Smooth muscle cell (in vitro differentiated cells): ENCODE measurements at regions not wholly inside any gene's neighbourhood (a gene's known extent, or its start where the extent isn't known, plus 50 kb on each side); places are given as distances from the start of the nearest gene placed in this dataset.

Experiments
- DNase-seq: peaks from one replicate; lab custom pipeline; 2025; ENCODE audit not compliant: unreplicated experiment; lab: John Stamatoyannopoulos, UW
- H2AFZ ChIP-seq: fragments of 200-600 bp; sonication (generic); 2 replicates; pipeline ENCODE4 v1.6.0; 2016; ENCODE audit warnings: antibody characterized with exemption, low read depth, mild to moderate bottlenecking
- H3F3A ChIP-seq: fragments of 200-600 bp; sonication (generic); 2 replicates; pipeline ENCODE4 v1.6.0; 2017; ENCODE audit warnings: antibody characterized with exemption, low read depth
- H3K27ac ChIP-seq: fragments of 200-600 bp; sonication (generic); 2 replicates; pipeline ENCODE4 v1.5.1; 2016; ENCODE audit warnings: low read depth, mild to moderate bottlenecking
- H3K27me3 ChIP-seq: fragments of 200-600 bp; sonication (generic); 2 replicates; pipeline ENCODE4 v1.6.1; 2016; ENCODE audit warnings: low read depth, mild to moderate bottlenecking
- H3K36me3 ChIP-seq: fragments of 200-600 bp; sonication (generic); 2 replicates; pipeline ENCODE4 v1.5.1; 2016; ENCODE audit warnings: low read depth
- H3K4me1 ChIP-seq: fragments of 200-600 bp; sonication (generic); 2 replicates; pipeline ENCODE4 v1.5.1; 2016; ENCODE audit warnings: low read depth
- H3K4me2 ChIP-seq: fragments of 200-600 bp; sonication (generic); 2 replicates; pipeline ENCODE4 v1.6.0; 2016; ENCODE audit warnings: mild to moderate bottlenecking
- H3K4me3 ChIP-seq: fragments of 200-600 bp; sonication (generic); 2 replicates; pipeline ENCODE4 v1.5.1; 2016; ENCODE audit warnings: mild to moderate bottlenecking
- H3K79me2 ChIP-seq: fragments of 200-600 bp; sonication (generic); 2 replicates; pipeline ENCODE4 v1.6.0; 2016; ENCODE audit warnings: low read depth, mild to moderate bottlenecking
- H3K9ac ChIP-seq: fragments of 200-600 bp; sonication (generic); 2 replicates; pipeline ENCODE4 v1.6.0; 2016; ENCODE audit warnings: low read depth
- H3K9me3 ChIP-seq: fragments of 200-600 bp; sonication (generic); replicated peaks from 2 replicates; pipeline ENCODE4 v1.5.1; 2016; ENCODE audit warnings: low read depth
- H4K20me1 ChIP-seq: fragments of 200-600 bp; sonication (generic); 2 replicates; pipeline ENCODE4 v1.6.0; 2016; ENCODE audit warnings: low read depth
- WGBS: methylation state at CpG from one replicate; pipeline ENCODE4 v1.1.7; 2016; ENCODE audit warnings: low lambda C conversion rate; 5-methylcytosine and 5-hydroxymethylcytosine counted together
- TF ChIP-seq, protein P1 (sequence below): fragments of 200-600 bp; sonication (generic); IDR thresholded peaks from 2 replicates; pipeline ENCODE4 v1.5.1; 2017; ENCODE audit warnings: borderline replicate concordance, mild to moderate bottlenecking, antibody characterized with exemption; ENCODE audit not compliant: insufficient read depth, poor library complexity, severe bottlenecking

DNA sequence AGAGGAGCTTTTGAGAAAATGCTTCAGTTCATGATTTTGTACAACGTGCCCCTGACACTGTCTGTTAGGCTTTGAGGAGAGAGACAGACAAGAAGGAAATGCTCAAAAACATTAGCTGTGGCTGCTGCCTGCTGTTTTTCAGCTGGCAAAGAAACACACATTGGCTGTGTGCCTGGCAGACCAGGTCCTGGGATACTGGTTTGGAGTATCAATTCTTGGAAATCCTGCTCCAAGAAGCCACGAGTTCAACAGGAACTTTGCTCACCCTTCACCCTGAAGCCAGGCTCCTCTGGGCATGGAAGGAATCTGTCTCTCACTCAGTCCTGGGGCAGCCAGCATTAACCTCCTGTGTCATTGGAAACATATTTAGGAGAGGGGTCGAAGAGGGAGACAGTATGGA lies 245.5 kb downstream of the AUH start:
- Histone ChIP-seq H3K9ac (no peak overlapping the region), H3F3A (peaks cover 16% of the 10 kb centered on the region), H3K36me3 (no peaks in the 10 kb centered on the region), H3K9me3 (no peaks in the 10 kb centered on the region), H3K27ac (no peak overlapping the region), H2AFZ (no peak overlapping the region), H3K4me2 (no peak overlapping the region), H3K27me3 (no peaks in the 10 kb centered on the region), H3K79me2 (no peaks in the 10 kb centered on the region), H3K4me1 (peaks cover 23% of the 10 kb centered on the region), H4K20me1 (no peaks in the 10 kb centered on the region), H3K4me3 (no peak overlapping the region)
- 84% methylated on average over 3 of the region's 3 CpGs for WGBS
- DNase-seq = no peak
- TF ChIP-seq, protein P1, sequence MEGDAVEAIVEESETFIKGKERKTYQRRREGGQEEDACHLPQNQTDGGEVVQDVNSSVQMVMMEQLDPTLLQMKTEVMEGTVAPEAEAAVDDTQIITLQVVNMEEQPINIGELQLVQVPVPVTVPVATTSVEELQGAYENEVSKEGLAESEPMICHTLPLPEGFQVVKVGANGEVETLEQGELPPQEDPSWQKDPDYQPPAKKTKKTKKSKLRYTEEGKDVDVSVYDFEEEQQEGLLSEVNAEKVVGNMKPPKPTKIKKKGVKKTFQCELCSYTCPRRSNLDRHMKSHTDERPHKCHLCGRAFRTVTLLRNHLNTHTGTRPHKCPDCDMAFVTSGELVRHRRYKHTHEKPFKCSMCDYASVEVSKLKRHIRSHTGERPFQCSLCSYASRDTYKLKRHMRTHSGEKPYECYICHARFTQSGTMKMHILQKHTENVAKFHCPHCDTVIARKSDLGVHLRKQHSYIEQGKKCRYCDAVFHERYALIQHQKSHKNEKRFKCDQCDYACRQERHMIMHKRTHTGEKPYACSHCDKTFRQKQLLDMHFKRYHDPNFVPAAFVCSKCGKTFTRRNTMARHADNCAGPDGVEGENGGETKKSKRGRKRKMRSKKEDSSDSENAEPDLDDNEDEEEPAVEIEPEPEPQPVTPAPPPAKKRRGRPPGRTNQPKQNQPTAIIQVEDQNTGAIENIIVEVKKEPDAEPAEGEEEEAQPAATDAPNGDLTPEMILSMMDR = no peak

DNA sequence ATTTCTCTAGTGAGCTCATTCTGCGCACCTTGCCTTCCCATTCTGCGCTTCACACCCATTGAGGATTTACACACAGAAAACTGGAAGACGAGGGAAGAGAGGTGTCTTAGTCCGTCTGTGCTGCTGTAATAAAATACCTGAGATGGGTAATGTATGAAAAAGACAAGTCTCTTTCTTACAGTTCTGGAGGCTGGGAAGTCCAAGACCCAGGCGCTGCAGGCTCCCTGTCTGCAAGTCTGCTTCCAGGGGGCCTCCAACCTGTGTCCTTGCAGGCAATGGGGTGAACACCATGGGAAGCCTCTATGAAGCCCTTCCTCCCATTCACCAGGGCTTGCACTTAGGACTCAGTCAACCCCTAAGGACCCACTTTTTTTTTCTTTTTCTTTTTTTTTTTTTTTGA lies 245.0 kb downstream of the AUH start:
- no peak overlapping the region for H3K4me2 ChIP-seq
- peaks cover 16% of the 10 kb centered on the region for H3F3A ChIP-seq
- TF ChIP-seq, protein P1 = no peak
- H3K9ac ChIP-seq = no peak overlapping the region
- no peaks in the 10 kb centered on the region for H3K36me3 ChIP-seq
- H4K20me1 ChIP-seq = no peaks in the 10 kb centered on the region
- no peak overlapping the region for H2AFZ ChIP-seq
- no peaks in the 10 kb centered on the region for H3K9me3 ChIP-seq
- H3K27ac ChIP-seq = no peak overlapping the region
- H3K4me1 ChIP-seq = peaks cover 23% of the 10 kb centered on the region
- no peaks in the 10 kb centered on the region for H3K27me3 ChIP-seq
- H3K79me2 ChIP-seq = no peaks in the 10 kb centered on the region
- WGBS = 99% methylated on average over 5 of the region's 5 CpGs
- DNase-seq = no peak
- no peak overlapping the region for H3K4me3 ChIP-seq

- Histone ChIP-seq H3K27ac (no peak overlapping the region), H3F3A (peaks cover 16% of the 10 kb centered on the region), H3K27me3 (no peaks in the 10 kb centered on the region), H2AFZ (no peak overlapping the region), H3K4me1 (peaks cover 23% of the 10 kb centered on the region), H3K36me3 (no peaks in the 10 kb centered on the region), H3K79me2 (no peaks in the 10 kb centered on the region), H4K20me1 (no peaks in the 10 kb centered on the region), H3K4me2 (no peak overlapping the region), H3K4me3 (no peak overlapping the region), H3K9ac (no peak overlapping the region), H3K9me3 (no peaks in the 10 kb centered on the region)
- WGBS = 95% methylated on average over 21 of the region's 29 CpGs
- TF ChIP-seq, protein P1 = no peak
- DNase-seq = no peak
These were observed 244.2 kb downstream of the AUH start for GRCh38 chr9:91117474-91117891.

DNA sequence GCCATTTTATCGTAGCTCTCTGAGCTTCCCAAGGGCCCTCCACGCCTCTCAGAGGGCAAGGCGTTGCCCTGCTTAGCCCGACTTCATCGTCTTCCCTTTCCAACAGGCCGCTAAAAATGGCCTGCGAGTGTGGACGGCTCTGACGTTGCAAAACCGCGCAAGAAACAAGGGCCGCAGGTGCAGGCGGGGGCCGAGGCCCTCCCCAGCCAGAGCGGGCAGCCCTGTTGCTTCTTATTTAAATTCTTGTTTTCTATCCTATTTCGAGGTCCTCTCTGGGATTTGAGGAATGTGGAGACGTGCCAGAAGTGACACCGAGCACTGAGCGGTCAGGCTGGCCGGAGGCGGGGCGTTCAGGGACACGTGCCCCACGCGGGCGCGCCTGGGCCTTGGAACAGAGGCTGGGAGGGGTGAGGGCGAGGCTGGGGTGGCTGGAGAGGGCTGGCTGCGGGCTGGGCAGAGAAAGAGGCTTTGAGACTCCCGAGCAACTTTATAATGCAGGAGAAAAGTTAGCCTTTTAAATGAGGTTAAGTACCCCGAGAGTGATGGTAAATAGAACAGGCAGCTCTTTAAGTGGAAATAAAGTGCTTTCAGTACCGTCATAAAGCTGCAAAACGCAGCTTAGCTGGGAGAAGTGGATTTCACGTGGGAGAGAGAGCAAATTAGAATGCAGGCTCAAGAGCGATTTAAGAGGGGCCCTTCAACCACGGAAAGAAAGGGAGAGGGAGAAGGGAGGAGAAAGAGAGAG lies 243.6 kb downstream of the AUH start:
- Histone ChIP-seq H3K4me3 (peak overlapping the region; percentile 27), H3F3A (peaks cover 16% of the 10 kb centered on the region), H3K79me2 (no peaks in the 10 kb centered on the region), H3K27me3 (no peaks in the 10 kb centered on the region), H3K36me3 (no peaks in the 10 kb centered on the region), H3K9me3 (no peaks in the 10 kb centered on the region), H4K20me1 (no peaks in the 10 kb centered on the region), H3K27ac (no peak overlapping the region), H3K4me2 (peak overlapping the region; percentile 82), H3K9ac (no peak overlapping the region), H3K4me1 (peaks cover 23% of the 10 kb centered on the region), H2AFZ (peak overlapping the region; percentile 77)
- DNase-seq = no peak
- TF ChIP-seq, protein P1 = no peak
- 38% methylated on average over 36 of the region's 36 CpGs for WGBS
